Erythroblast (primary cell): ENCODE measurements at regions not wholly inside any gene's neighbourhood (a gene's known extent, or its start where the extent isn't known, plus 50 kb on each side); places are given as distances from the start of the nearest gene placed in this dataset.

Source experiments
- GATA1 ChIP-seq: IDR thresholded peaks from 2 replicates; pipeline ENCODE4 v1.6.1; 2011; ENCODE audit warnings: low read depth, mild to moderate bottlenecking, control low read depth, low read length, moderate library complexity
- POLR2A ChIP-seq: IDR thresholded peaks from 2 replicates; pipeline ENCODE4 v1.6.1; 2011; ENCODE audit warnings: mild to moderate bottlenecking, low read length

DNA sequence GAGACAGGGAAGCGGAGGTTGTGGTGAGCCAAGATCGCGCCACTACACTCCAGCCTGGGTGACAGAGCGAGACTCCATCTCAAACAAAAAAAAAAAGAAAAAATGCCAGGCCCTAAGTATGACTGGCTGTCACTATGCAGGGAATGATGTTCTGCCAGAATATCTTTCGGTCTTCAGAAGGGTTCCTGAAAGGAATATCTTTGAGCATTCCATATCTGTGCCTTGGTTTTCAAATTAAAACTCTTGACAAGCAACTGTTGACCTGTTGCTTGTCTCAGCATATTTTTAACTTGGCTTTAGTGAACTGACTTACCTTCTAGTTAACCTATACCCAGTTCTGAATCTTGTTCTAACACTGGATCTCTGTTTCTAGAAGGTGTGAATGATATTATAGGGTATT is 953.2 kb upstream of the FAM98A start:
- TF ChIP-seq POLR2A (no peak), GATA1 (no peak)
